Spinal cord (tissue), 9 donors: ENCODE measurements at regions not wholly inside any gene's neighbourhood (a gene's known extent, or its start where the extent isn't known, plus 50 kb on each side); places are given as distances from the start of the nearest gene placed in this dataset.

Experiments used
- DNase-seq, 6 donors: peaks; one replicate each; pipeline versions ENCODE4 v3.0.0 to v3.0.0-alpha.2; 2013 to 2015; ENCODE audit warnings: low spot score in 6 of 6, low read depth in 4 of 6
- H3K27ac ChIP-seq: one replicate; pipeline ENCODE4 v1.5.1; 2013; ENCODE audit warnings: low read depth, low read length, control low read depth
- H3K27me3 ChIP-seq: one replicate; pipeline ENCODE4 v1.6.1; 2013; ENCODE audit warnings: low read length; ENCODE audit not compliant: control insufficient read depth, insufficient read depth
- H3K36me3 ChIP-seq: one replicate; pipeline ENCODE4 v1.6.1; 2013; ENCODE audit warnings: low read length; ENCODE audit not compliant: control insufficient read depth, insufficient read depth
- H3K4me1 ChIP-seq: one replicate; pipeline ENCODE4 v1.6.1; 2013; ENCODE audit warnings: low read length; ENCODE audit not compliant: control insufficient read depth, insufficient read depth
- H3K4me3 ChIP-seq: one replicate; pipeline ENCODE4 v1.5.1; 2013; ENCODE audit warnings: low read depth, low read length, control low read depth
- H3K9me3 ChIP-seq: one replicate; pipeline ENCODE4 v1.6.1; 2013; ENCODE audit warnings: low read length; ENCODE audit not compliant: control insufficient read depth, insufficient read depth
- WGBS: methylation state at CpG from one replicate; pipeline ENCODE4 v1.1.5; 2013; ENCODE audit warnings: missing lambda C conversion rate; ENCODE audit not compliant: insufficient coverage; 5-methylcytosine and 5-hydroxymethylcytosine counted together
- donor health status: healthy.

- 92% methylated on average over 2 of the region's 3 CpGs for WGBS
Measured at GRCh38 chr3:132843349-132843748, 121.1 kb upstream of the NPHP3 start.

GRCh38 chr3:132841621-132842020, 119.4 kb upstream of the NPHP3 start:
- no peak overlapping the region for H3K27ac ChIP-seq
- H3K9me3 ChIP-seq = no peaks in the 10 kb centered on the region
- DNase-seq = peak in 2 of 6 donors; percentile 10 to 21
- no peak overlapping the region for H3K4me3 ChIP-seq
- no CpG with 5 or more reads among the region's 2 CpGs for WGBS
- no peaks in the 10 kb centered on the region for H3K4me1 ChIP-seq
- no peaks in the 10 kb centered on the region for H3K36me3 ChIP-seq
- no peaks in the 10 kb centered on the region for H3K27me3 ChIP-seq

More at GRCh38 chr3:132843349-132843748, 121.1 kb upstream of the NPHP3 start:
- DNase-seq = no peak
- no peaks in the 10 kb centered on the region for H3K9me3 ChIP-seq
- H3K27ac ChIP-seq = no peak overlapping the region
- no peaks in the 10 kb centered on the region for H3K36me3 ChIP-seq
- no peaks in the 10 kb centered on the region for H3K4me1 ChIP-seq
- H3K4me3 ChIP-seq = no peak overlapping the region
- no peaks in the 10 kb centered on the region for H3K27me3 ChIP-seq

- 42% methylated on average over 2 of the region's 3 CpGs for WGBS
- Histone ChIP-seq H3K4me1 (no peaks in the 10 kb centered on the region), H3K4me3 (no peak overlapping the region), H3K9me3 (no peaks in the 10 kb centered on the region), H3K27ac (no peak overlapping the region), H3K27me3 (no peaks in the 10 kb centered on the region), H3K36me3 (no peaks in the 10 kb centered on the region)
- DNase-seq = no peak
Measured at GRCh38 chr3:132840201-132840700, 118.0 kb upstream of the NPHP3 start.

GRCh38 chr3:132838477-132838876, 116.3 kb upstream of the NPHP3 start:
- Histone ChIP-seq H3K4me3 (no peak overlapping the region), H3K27ac (no peak overlapping the region), H3K27me3 (no peaks in the 10 kb centered on the region), H3K36me3 (no peaks in the 10 kb centered on the region), H3K4me1 (no peaks in the 10 kb centered on the region), H3K9me3 (no peaks in the 10 kb centered on the region)
- no CpG with 5 or more reads among the region's 1 CpG for WGBS
- no peak for DNase-seq

- Histone ChIP-seq H3K27ac (no peak overlapping the region), H3K4me3 (no peak overlapping the region), H3K36me3 (no peaks in the 10 kb centered on the region), H3K27me3 (no peaks in the 10 kb centered on the region), H3K9me3 (no peaks in the 10 kb centered on the region), H3K4me1 (no peaks in the 10 kb centered on the region)
- DNase-seq = no peak
- WGBS = 100% methylated on average over 1 of the region's 2 CpGs
Measured at GRCh38 chr3:132837615-132838014, 115.4 kb upstream of the NPHP3 start.

- WGBS = no CpG with 5 or more reads among the region's 3 CpGs
Measured at GRCh38 chr3:132834356-132834755, 112.1 kb upstream of the NPHP3 start.

GRCh38 chr3:132829101-132829500, 106.9 kb upstream of the NPHP3 start:
- Histone ChIP-seq H3K36me3 (no peaks in the 10 kb centered on the region), H3K27ac (no peak overlapping the region), H3K4me1 (no peaks in the 10 kb centered on the region), H3K9me3 (no peaks in the 10 kb centered on the region), H3K27me3 (no peaks in the 10 kb centered on the region), H3K4me3 (no peak overlapping the region)
- WGBS = 93% methylated on average over 6 of the region's 7 CpGs
- DNase-seq = peak in 1 of 6 donors; percentile 65

More at GRCh38 chr3:132834356-132834755, 112.1 kb upstream of the NPHP3 start:
- Histone ChIP-seq H3K36me3 (no peaks in the 10 kb centered on the region), H3K27me3 (no peaks in the 10 kb centered on the region), H3K4me3 (no peak overlapping the region), H3K4me1 (no peaks in the 10 kb centered on the region), H3K9me3 (no peaks in the 10 kb centered on the region), H3K27ac (no peak overlapping the region)
- peak in 1 of 6 donors; percentile 74 for DNase-seq

- no peaks in the 10 kb centered on the region for H3K36me3 ChIP-seq
- WGBS = no CpG with 5 or more reads among the region's 2 CpGs
Measured at GRCh38 chr3:132822837-132823236, 100.6 kb upstream of the NPHP3 start.

GRCh38 chr3:132822266-132822665, 100.1 kb upstream of the NPHP3 start:
- Histone ChIP-seq H3K4me1 (no peaks in the 10 kb centered on the region), H3K27ac (no peak overlapping the region), H3K4me3 (no peak overlapping the region), H3K27me3 (no peaks in the 10 kb centered on the region), H3K36me3 (no peaks in the 10 kb centered on the region), H3K9me3 (no peaks in the 10 kb centered on the region)
- no CpG with 5 or more reads among the region's 1 CpG for WGBS
- no peak for DNase-seq

More at GRCh38 chr3:132822837-132823236, 100.6 kb upstream of the NPHP3 start:
- H3K4me3 ChIP-seq = no peak overlapping the region
- H3K27me3 ChIP-seq = no peaks in the 10 kb centered on the region
- no peaks in the 10 kb centered on the region for H3K9me3 ChIP-seq
- no peaks in the 10 kb centered on the region for H3K4me1 ChIP-seq
- DNase-seq = no peak
- H3K27ac ChIP-seq = no peak overlapping the region

- no peak overlapping the region for H3K4me3 ChIP-seq
- no peaks in the 10 kb centered on the region for H3K36me3 ChIP-seq
- DNase-seq = peak in 2 of 6 donors; percentile 32 to 55
- no peaks in the 10 kb centered on the region for H3K27me3 ChIP-seq
- no peak overlapping the region for H3K27ac ChIP-seq
- H3K9me3 ChIP-seq = no peaks in the 10 kb centered on the region
- 37% methylated on average over 2 of the region's 2 CpGs for WGBS
- H3K4me1 ChIP-seq = no peaks in the 10 kb centered on the region
Measured at GRCh38 chr3:132821314-132821713, 99.1 kb upstream of the NPHP3 start.
